SIG-M5 treated with dmso at 0.1 percent for 504 hours (cell line): ENCODE measurements at regions not wholly inside any gene's neighbourhood (a gene's known extent, or its start where the extent isn't known, plus 50 kb on each side); places are given as distances from the start of the nearest gene placed in this dataset.

Experiments used
- DNase-seq: peaks from one replicate; lab custom pipeline; 2025; ENCODE audit not compliant: unreplicated experiment; lab: John Stamatoyannopoulos, UW

GRCh38 chr1:105997516-105997915 lies 1059.0 kb upstream of the PRMT6 start:
- DNase-seq = no peak

GRCh38 chr1:106022312-106022902 lies 1034.1 kb upstream of the PRMT6 start:
- DNase-seq = no peak

GRCh38 chr1:106027871-106028270 lies 1028.6 kb upstream of the PRMT6 start:
- no peak for DNase-seq

- DNase-seq = no peak
Measured at GRCh38 chr1:106037526-106037925, 1018.9 kb upstream of the PRMT6 start.

GRCh38 chr1:106038260-106038659 lies 1018.2 kb upstream of the PRMT6 start:
- no peak for DNase-seq

GRCh38 chr1:106043971-106044370 lies 1012.5 kb upstream of the PRMT6 start:
- DNase-seq = no peak

- DNase-seq = no peak
Measured at GRCh38 chr1:106047210-106047609, 1009.3 kb upstream of the PRMT6 start.

- DNase-seq = no peak
Measured at GRCh38 chr1:106049595-106049994, 1006.9 kb upstream of the PRMT6 start.

- no peak for DNase-seq
Measured at GRCh38 chr1:106055855-106056254, 1000.6 kb upstream of the PRMT6 start.

- DNase-seq = no peak
Measured at GRCh38 chr1:106061586-106062495, 994.6 kb upstream of the PRMT6 start.

GRCh38 chr1:106063510-106063909 lies 993.0 kb upstream of the PRMT6 start:
- DNase-seq = no peak

- DNase-seq = peak; percentile 16
Measured at GRCh38 chr1:106072909-106073600, 983.4 kb upstream of the PRMT6 start.

GRCh38 chr1:106080608-106081325 lies 975.7 kb upstream of the PRMT6 start:
- DNase-seq = no peak

GRCh38 chr1:106111044-106111443 lies 945.4 kb upstream of the PRMT6 start:
- no peak for DNase-seq

- DNase-seq = no peak
Measured at GRCh38 chr1:106113851-106114250, 942.6 kb upstream of the PRMT6 start.

GRCh38 chr1:106120789-106121188 lies 935.7 kb upstream of the PRMT6 start:
- DNase-seq = no peak

- no peak for DNase-seq
Measured at GRCh38 chr1:106121728-106122127, 934.7 kb upstream of the PRMT6 start.

GRCh38 chr1:106134561-106134960 lies 921.9 kb upstream of the PRMT6 start:
- DNase-seq = no peak

- no peak for DNase-seq
Measured at GRCh38 chr1:106173101-106173500, 883.4 kb upstream of the PRMT6 start.

GRCh38 chr1:106178791-106179190 lies 877.7 kb upstream of the PRMT6 start:
- no peak for DNase-seq

GRCh38 chr1:106181866-106182265 lies 874.6 kb upstream of the PRMT6 start:
- no peak for DNase-seq
